ENCODE measurements at regions not wholly inside any gene's neighbourhood (a gene's known extent, or its start where the extent isn't known, plus 50 kb on each side); places are given as distances from the start of the nearest gene placed in this dataset.

DNA sequence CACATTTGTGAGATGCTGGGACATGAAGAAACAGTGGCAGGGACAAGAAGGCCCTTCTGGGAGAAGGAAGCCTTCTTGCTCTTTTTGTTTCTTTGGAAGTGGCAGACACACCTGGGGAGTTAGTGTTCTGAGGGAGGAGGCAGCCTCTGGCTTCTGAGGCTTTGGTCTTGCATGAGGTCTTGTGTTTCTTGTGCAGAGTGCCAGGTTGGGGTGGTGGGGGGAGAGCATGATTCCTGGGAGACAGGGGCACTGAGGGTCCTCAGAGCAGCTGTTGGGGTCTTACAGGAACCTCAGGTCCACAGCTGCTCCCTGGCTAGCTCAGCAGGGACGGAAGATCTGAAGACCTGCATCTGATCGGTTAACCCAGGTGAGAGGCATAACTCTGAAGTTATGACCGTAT, 167.5 kb upstream of the ZNF536 start:
- TF ChIP-seq EP300 (IDR thresholded peaks at IDR 0.05; ENCODE audit: low read length) (no peak), CHD1 (IDR thresholded peaks at IDR 0.05; ENCODE audit: low read length) (no peak)

Data from K562 (cell line).